GM19463 (cell line): ENCODE measurements at regions not wholly inside any gene's neighbourhood (a gene's known extent, or its start where the extent isn't known, plus 50 kb on each side); places are given as distances from the start of the nearest gene placed in this dataset.

Experiments
- ATAC-seq: cut with Tn5 transposase; IDR thresholded peaks from one replicate; pipeline ENCODE4 v1.9.1; 2021; ENCODE audit warnings: mild to moderate bottlenecking, moderate library complexity; ENCODE audit not compliant: unreplicated experiment

DNA sequence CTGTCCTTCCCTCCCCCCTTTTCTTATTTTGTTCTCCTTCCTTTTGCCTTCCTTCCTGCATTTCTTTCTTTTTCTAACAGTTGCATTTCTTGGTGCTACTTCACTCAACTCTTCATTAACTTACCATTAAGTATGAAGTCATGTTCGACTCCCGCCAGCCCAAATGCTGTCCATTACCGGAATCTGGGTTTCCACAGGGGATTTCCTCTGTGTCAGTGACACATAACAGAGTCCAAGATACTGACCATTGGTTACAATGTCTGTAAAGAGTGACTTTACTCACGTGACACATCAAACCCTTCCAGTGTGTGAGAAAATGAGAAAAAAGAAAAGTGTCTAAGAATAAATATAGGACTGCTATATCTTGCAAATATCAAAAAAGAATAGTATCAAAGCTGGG, 500.0 kb upstream of the FRG1 start:
- ATAC-seq, result no peak

DNA sequence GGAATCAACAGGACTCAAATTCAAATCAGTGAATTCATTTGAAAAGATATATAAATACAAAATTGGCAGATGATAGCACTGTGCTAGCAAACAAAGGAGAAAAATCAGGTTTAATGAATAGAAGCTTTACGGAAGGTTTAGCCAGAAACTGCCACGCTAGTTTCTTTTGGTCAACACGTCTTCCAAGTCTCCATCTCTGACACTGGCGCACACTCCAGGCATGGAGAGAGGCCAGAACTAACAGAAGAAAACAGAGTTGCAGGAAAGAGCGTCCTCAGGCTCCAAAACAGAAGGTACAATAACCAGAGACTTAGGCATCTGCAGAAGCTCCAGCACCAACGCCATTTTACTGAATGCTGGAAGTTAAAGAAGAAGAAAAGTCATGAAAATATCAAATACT, 497.3 kb upstream of the FRG1 start:
- no peak for ATAC-seq

DNA sequence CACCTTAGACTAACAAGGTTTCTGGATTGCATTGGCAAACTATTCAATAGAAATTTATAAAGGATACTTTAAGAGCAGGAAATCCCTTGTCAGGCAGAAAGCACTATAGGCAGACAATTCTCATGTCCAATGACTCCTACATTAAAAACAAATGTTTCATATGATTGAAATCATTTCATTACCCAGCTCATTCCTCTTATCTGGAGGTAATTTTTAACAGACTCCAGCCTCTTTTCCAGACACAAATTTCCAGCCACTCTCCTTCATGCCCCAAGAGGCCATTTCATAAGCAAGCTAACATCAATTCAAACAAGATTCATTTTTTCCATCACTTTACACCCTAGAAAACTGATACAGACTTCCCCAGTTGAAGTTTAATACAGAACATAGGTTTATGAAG, 495.1 kb upstream of the FRG1 start:
- ATAC-seq, result no peak

DNA sequence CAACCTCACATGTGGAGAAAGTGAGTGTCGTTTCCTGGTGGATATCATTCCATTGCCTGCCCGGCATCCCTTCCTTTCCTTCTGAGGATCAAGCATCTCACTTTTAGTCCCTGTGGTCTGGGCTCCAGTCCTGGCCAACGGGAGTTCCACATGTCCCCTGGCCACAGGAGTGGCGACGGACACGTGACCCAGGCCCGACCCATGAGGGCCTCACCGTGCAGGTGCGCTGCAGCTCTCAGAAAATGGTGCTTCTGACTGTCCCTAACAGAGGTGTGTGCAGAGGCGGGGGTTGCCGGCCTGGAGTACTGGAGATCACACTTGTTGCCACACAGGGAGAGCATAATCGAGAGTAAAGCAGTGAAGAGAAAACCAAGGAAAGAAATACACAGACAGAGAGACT, 476.9 kb upstream of the FRG1 start:
- ATAC-seq, result no peak

DNA sequence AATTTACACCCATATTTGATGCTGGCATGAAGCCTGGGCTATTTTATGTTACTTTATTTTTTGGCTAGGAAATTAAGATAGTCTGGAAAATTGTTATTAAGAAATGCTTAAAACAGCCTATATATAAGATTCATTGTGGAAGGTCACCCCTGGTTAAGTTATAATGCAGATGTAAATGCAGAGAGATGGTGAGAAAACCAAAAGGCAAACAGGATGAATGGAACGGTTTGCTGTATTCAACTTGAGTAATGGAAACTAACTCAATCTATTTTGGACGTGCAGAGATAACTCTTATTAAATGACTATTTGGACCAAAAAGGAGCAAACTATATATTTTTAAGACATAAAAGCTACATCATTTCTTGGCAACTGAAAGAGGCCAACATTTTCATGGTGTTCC, 446.3 kb upstream of the FRG1 start:
- no peak for ATAC-seq

DNA sequence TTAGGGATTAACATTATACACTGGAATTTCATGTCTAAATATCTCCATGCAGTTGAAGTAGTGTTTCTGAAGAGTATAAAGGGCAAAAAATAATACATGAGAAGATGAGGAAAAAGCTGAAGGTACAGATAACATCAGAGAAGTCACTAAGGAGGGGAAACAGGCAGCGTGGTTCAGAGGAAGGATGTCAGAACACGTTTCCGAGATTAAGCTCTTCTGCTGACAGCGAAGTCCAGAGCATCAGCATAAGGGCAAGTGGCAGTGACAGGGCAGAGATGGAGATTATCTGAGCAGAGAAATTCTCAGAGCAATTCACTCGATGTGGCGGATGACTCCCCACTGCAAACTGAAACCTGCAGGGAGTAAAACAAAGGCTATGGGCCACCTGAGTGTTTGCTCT, 443.2 kb upstream of the FRG1 start:
- ATAC-seq, result no peak

DNA sequence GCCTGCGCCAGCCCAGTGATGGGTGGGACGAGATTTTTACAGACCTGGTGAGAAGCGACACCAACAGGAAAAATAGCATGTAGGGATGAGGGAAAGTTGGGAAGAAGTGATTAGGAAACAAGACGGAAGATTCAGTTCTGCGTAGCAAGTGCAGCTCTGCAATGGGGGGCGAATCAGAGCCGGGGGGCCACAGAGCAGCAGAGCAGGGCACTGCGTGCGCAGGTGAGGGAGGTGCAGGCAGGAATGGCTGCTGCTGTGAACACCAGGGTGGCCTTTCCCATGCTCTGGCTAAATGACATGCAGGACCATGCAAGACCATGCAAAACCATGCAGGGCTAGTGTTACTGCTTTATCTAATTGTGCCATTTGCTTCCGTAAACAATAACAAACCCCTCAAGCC, 442.7 kb upstream of the FRG1 start:
- ATAC-seq, result no peak

DNA sequence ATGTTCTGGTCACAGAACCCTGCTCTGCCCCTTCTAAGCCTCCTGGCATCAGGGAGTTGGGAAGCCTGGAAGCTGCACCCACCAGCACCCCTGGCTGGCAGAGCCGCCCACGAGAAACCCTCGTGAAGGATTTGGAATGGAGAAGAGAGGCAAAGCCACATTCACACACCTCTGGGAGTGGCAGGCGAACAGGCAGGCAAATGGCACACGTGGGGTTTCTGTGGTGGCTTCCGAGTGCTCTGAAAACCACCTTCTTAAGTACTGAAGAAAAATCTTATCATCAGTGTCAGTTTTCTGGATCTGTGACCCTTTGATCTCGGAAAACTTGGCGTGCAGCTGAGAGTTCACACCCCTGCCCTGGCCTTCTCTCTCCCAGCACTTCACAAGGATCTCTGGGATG, 442.2 kb upstream of the FRG1 start:
- ATAC-seq, result no peak

DNA sequence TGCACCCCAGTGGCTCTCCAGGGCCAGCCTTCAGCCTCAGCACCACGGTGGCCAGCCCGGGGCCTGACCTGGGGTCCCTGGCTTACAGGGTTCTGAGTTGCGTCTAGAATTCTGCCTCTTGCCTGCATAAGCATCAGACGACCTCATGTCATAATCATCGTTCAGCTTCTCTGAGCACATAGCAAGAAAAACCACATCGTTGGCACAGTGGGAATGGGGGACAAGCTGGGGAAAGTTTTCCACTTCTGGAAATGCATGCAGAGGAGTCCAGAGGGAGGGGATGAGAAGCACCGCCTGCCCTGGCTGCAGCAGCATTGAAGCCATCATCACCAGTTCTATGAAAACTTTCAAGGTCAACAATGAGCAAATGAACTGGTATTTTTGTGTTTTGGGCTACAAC, 441.0 kb upstream of the FRG1 start:
- no peak for ATAC-seq

DNA sequence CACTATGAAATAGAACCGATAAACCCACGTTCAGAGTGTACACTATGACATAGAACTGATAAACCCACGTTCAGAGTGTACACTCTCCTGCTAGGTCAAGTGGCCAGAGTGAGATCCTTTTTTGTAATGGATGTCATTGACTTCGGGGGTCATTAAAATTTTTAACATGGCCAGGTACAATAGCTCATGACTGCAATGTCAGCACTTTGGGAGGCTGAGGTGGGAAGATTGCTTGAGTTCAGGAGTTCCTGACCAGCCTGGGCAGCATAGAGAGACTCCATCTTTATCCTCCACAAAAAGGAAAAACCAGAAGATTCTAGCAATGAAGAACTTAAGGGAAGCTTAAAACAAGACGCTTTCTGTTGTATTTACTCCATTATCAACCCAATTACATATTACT, 439.7 kb upstream of the FRG1 start:
- ATAC-seq, result no peak

DNA sequence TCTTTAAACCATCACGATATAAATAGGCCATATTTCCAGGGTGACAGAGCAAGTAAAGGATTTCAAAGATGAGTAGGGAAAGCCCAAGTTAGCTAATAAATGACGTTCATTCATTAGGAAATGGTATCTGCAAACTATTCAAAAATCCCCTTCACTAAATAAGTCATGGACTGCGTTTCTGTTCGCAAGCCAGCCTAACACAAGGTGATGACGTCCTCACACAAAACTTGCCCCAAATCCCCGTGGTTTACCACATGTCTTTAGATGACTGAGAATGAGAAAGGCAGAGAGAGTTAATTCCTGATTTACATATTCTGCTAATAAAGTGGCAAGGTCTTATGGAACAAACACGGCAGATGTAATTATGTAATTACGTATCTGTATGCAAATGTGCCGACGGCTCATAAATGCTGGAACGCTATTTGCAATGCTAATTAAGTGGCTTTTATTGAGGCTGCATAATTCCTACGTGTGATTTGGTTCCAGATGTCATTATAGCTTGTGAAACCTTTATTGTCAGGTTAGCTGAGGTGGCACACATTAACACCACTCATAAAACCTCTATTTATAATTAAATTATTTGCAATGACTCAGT, 437.7 kb upstream of the FRG1 start:
- peak; percentile 89 for ATAC-seq

DNA sequence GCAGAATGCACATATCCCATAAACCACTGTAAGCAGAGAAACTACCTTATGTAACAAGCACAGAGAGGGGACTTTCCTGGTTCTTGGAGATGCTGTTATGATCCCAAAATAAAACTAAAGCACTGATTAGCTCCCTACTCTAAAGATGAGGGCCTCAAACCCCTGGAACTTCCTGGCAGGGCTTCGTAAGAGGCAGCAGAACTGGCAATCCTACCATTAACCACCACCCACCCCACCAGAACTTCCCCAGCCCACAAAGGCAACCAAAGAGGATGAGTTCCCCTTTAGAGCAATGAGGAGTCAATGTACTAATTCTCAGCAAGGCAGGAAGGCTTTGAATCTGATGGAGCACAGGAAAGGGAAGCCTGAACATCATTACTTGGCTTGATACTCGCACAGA, 436.5 kb upstream of the FRG1 start:
- no peak for ATAC-seq

DNA sequence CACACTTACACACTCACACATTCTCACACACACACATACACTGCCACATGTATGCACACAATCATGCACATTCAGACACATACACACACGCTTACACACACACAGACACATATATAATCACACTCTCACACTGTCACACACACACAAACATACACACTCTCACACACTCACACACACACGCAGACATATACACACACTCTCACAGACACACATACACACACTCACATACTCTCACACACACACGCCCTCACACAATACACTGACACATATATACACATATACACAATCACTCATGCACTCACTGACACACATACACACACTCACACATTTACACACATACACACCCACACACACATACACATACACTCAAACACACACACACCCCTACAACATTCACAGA, 435.3 kb upstream of the FRG1 start:
- no peak for ATAC-seq

DNA sequence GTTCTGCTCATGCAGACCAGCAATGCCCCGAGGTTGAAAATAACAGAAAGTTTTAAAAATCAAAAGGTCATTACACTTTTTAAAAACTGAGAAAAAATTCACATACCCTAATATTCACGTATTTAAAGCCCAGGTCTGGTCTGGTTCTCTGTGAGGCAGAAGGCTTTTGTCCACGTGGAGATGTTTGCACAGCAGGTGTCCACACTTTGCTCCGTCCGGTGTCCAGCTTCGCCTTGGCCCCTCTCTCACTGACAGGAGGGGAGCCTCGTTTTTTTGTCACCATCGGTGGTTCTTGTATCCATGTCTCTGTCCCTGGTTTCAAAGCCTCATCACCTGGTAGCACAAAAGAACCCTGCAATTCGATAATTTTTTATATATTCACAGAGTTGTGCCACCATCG, 434.6 kb upstream of the FRG1 start:
- no peak for ATAC-seq

DNA sequence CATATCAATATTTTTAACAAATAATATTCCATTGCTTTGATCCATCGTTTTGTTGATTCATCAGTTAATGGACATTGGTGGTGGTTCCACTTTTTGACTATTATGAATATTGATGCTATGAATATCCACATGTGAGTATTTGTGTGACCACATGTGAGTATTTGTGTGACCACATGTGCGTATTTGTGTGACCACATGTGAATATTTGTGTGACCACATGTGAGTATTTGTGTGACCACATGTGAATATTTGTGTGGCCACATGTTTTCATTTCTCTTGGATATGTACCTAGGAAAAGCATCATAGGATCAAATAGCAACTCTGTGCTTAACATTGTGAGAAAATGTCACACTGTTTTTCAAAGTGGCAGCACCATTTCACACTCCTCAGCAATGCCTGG, 433.6 kb upstream of the FRG1 start:
- ATAC-seq, result no peak

DNA sequence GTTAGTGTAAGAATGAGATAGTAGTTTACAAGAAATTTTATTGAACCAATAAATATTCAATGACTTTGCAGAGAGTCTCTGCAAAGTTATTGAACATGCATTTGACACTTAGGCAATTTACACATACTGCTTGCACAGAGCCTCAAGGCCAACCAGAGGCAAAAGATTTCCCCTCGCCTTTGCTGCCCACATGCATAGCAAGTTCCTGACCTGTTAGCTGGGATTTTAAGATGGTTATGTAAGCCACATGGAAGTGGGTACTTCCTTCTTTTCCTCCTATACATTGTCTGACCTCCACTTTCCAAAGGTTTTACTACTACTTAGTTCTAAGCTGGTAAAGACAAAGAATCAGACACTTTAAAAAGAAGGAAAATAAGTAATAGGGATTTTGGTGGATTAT, 430.1 kb upstream of the FRG1 start:
- no peak for ATAC-seq

DNA sequence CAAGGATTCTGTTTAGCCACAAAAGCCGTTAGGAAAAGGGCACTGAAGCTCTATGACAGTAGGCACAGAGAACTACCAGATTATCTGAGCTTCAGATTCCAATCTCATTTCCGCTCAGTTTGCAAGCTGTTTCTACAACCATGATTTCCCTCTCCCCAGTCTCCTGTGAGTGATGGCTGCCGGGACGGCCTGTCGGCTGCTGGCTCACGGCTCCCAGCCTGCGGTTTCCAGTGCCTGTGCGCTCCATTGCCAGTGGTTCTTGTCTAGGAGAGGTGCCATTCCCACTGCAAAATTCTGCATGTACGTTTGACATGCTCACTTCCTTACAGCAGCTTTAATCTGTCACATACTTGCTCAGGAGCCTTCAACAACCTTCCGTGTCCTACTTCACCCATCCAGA, 429.1 kb upstream of the FRG1 start:
- ATAC-seq, result no peak

DNA sequence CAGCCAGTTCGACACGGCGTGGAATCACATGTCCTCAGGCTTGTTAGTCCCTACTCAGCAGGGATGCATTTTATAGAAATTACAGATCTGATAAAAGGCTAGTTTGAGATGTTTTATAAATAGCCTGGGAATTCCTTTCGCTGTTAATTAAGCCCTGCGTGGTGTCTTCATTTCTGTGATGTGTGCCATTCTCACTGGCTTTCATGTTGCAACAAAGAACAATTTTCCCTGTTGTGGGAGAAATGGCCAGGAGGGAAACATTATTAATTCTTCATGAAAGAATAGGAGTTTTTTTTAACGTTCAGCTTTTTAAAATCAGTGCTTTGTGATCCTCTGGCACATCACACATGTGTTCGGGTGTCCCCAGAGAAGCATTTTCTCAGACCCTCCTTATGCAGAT, 427.3 kb upstream of the FRG1 start:
- ATAC-seq, result no peak

DNA sequence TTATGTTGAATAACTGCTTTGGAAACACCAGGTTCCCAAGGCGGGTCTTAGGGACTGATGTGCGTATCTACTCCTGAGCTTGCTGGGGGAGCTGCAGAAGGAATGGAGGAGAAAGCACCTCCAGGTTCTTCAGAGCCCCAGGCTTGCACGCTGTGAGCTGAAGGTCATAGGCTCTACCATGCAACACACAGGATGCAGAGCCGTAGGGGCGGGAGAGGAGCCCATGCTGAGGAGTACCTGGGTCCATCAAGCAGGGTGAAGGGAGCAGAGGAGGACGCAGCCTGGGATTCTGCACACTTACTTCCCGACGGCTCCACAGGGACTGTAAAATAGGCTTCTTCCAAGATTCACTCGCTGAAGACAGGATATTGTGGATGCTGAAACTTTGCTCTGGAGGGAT, 426.5 kb upstream of the FRG1 start:
- ATAC-seq, result no peak

DNA sequence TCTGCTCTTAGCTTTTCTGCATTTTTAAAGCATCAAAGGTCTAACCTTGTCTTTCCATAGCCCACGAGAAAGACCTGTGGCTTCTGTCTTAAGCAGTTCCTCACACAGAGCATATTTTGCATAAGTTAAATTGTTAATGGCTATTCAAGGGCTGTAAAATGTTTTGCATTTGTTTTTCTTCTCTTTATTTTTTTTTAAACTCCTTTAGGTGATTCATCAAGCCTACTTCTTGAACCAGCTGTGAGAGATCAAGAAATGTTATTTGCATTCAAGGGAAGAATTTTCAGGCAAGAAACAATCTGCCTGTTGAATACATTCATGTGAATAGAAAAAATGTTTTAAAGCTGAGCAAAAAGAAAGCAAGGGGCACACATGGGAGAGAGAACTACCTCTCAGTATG, 423.8 kb upstream of the FRG1 start:
- no peak for ATAC-seq

DNA sequence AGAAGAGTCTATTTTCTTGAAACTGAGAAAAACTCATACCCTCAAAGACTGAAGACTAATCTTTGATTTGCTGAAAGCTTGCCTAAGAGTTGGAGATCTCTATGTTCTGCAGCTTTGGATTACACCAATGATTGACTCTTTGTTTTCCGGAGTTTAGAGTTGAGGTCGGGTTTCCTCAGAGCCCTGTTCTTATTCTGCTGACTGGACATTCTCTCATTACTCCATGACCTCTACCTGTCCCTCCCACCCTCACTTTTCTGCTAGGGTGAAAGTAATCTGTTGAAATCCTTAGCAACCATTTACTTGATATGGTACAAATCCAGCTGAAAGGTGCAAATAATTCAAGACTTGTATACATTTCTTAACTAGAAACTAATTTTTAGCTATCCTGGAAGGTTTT, 421.5 kb upstream of the FRG1 start:
- ATAC-seq, result no peak

DNA sequence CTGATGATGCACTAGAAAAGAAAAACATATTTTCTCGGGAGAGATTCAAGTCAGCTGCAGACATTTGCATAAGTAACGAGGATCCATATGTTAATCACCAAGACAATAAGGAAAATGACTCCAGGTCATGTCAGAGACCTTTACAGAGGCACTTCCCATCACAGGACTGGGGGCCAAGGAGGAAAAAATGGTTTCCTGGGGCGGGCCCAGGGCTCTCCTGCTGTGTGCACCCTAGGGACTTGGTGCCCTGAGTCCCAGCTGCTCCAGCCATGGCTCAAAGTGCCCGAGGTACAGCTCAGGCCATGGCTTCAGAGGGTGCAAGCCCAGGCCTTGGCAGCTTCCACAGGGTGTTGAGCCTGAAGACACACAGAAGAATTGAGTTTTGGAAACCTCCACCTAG, 415.4 kb upstream of the FRG1 start:
- ATAC-seq, result no peak

DNA sequence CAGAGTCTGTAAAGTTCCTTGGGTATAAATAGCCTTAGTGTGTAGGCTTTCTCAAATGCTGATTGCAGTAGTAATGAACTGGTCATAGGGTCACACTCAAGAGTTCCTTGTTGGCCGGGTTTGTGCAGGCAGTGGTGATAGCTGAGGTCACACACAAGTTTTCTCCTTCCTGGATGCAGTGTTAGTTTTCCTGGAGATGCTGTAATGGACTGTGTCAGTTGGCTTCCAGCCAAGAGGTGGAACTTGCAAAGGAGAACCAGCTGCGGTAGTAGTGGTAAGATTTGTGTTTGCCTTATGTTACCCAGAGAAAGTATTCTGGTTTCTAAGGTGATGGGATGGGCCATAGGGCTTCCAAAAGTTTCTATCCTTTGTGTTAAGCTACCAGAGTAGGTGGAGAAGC, 409.8 kb upstream of the FRG1 start:
- ATAC-seq, result no peak

DNA sequence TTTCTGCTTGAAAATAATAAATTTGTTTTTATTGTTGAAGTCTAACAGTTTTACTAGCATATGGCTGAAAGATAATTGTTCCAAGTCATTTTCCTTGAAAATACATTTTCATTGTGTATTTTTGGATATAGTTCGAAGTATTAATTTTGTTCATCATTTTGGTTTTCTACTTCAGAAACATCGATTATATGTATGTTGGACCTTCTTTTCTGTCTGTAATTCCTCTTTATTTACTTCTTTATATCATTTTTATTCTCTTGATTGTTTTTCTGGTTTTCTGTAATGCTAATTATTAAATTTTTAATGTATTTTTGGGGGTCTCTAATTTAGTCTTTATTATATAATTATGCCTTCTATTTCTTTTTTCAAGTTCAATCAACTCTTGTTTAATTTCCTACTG, 407.1 kb upstream of the FRG1 start:
- ATAC-seq, result no peak
